GM10266 (cell line): ENCODE measurements at regions not wholly inside any gene's neighbourhood (a gene's known extent, or its start where the extent isn't known, plus 50 kb on each side); places are given as distances from the start of the nearest gene placed in this dataset.
"Not testable (repeated sequence)": the region's sequence is repeated elsewhere in the genome, so short reads cannot be mapped to it uniquely, and the experiment has no call there.

Experiments used
- DNase-seq: peaks from one replicate; pipeline ENCODE4 v3.0.0; 2012; ENCODE audit errors: extremely low spot score
- CTCF ChIP-seq: IDR thresholded peaks from 2 replicates; pipeline ENCODE4 v1.5.1; 2012; ENCODE audit warnings: mild to moderate bottlenecking, low read depth; ENCODE audit not compliant: control insufficient read depth, insufficient read depth; ENCODE audit errors: missing control alignments

GRCh38 chr12:47478426-47478825 lies 227.4 kb downstream of the RPAP3 start:
- no peak for TF ChIP-seq CTCF
- no peak for DNase-seq

GRCh38 chr12:47473091-47473490 lies 232.7 kb downstream of the RPAP3 start:
- DNase-seq = no peak
- TF ChIP-seq CTCF = no peak

DNA sequence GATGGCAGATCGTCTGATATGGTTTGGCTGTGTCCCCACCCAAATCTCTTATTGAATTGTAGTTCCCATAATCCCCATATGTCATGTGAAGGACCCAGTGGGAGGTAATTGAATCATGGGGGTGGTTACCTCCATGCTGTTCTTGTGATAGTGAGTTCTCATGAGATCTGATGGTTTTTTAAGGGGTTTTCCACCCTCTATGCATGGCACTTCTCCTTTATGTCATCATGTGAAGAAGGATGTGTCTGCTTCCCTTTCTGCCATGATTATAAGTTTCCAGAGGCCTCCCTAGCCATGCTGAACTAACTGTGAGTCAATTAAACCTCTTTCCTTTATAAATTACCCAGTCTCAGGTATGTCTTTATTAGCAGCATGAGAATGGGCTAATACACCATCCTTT lies 235.5 kb downstream of the RPAP3 start:
- not testable (repeated sequence) for DNase-seq

GRCh38 chr12:47463918-47464317 lies 241.9 kb downstream of the RPAP3 start:
- DNase-seq = not testable (repeated sequence)

- no peak for DNase-seq
- TF ChIP-seq CTCF = no peak
Measured at GRCh38 chr12:47458279-47458678, 247.6 kb downstream of the RPAP3 start.

DNA sequence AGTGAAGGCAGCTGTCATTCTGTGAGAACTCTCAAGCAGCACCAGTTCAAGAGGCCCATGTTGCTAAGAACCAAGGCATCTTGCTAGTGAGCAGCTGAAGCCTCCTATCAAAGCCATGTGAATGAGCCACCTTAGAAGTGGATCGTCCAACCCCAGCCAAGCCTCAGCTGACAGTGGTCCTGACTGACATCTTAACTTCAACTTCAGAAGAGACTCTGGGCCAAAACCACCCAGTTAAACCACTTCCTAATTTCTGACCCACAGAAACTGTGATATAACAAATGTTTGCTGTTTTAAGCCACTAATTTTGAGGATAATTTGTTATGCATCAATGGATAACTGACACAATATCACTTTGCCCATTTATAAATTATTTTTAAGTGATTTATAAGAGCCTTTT lies 256.0 kb downstream of the RPAP3 start:
- no peak for TF ChIP-seq CTCF
- no peak for DNase-seq

GRCh38 chr12:47442310-47442709 lies 263.5 kb downstream of the RPAP3 start:
- TF ChIP-seq CTCF = no peak
- DNase-seq = no peak

DNA sequence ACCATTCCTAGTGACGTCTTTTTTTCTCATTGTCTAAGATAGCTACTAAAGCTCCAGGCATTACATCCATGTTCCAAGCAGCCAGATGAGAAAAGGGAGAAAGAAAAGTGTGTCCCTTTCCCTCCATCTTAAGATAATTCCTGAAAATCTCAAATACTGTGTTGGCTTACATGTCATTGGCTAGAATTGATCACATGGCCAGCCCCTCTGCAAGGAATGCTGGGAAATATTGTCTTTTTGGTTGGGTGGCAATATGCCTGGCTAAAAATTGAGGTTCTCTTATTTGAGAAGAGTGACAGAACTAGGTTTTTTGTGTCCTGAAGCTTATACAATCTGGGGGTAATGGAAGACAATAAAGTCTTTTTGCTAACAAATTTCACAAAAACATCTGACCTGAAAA lies 264.3 kb downstream of the RPAP3 start:
- TF ChIP-seq CTCF = no peak
- no peak for DNase-seq
